ENCODE measurements at regions not wholly inside any gene's neighbourhood (a gene's known extent, or its start where the extent isn't known, plus 50 kb on each side); places are given as distances from the start of the nearest gene placed in this dataset.

DNA sequence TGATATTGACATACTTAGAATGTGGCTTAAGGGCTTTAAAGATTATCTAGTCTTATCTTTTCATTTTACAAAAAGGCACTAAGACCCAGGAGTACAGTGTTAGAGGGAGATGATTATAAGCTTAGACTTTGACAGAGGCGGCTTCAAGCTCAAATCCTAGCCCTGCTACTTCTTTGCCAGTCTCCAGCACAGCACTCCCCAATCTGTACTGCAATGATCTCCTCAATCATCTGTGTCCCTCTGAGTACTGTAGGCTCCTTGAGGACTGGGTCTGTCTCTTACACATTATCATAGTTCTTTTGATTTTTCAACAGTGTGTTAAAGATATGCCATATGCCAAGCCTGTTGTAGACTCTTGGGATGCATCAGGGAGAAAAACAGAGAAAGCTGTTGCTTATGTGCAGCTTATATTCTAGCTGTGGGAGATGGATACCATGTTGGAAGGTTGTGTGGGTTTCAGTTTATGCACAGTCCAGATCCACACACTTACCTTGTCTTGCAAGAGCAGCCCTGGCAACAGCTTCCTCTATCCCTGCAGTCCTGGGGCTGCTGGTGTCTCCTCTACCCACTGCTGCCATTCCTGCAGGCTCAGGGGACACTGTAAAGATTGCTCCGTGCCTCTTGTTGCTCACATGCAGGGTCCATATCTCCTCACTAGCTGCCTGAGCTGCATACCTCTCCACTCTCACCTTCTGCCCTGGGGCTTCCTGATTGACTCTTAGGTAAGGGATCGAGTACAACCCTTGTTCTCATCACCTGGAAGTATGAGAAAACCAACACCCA is 103.9 kb upstream of the TSPAN2 start:
- no peak overlapping the region for H3K27ac Mint-ChIP-seq

DNA sequence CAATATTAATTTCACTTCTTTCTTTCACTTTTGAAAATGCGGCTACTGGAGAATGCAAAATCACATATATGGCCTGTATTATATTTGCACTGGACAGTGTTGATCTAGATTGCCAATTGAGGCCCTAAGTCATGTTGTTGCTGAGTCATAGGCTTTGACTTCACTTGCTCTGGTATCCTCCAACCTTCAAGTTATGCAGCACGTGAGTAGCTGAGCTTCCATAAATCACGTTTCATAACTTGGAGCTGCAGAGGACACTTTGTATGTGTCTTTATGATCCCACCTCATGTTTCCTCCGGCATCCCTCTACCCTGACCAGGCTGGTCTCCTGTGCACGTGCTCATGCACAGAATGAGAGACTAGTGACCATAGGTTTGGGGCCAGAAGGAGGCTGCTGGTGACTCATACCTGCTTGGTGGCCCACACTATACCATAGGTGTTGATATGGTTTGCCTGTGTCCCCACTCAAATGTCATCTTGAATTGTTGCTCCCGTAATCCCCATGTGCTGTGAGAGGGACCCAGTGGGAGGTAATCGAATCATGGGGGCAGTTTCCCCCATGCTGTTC is 103.0 kb upstream of the TSPAN2 start:
- no peaks in the 10 kb centered on the region for H3K36me3 Mint-ChIP-seq
- H3K36me3 ChIP-seq (ENCODE audit: control insufficient read depth in 2 of 3, insufficient read depth in 3 of 3, low read length in 3 of 3) = no peaks in the 10 kb centered on the region
- no peaks in the 10 kb centered on the region for H3K4me1 ChIP-seq (ENCODE audit: control insufficient read depth in 2 of 2, insufficient read depth in 2 of 2, low read length in 2 of 2)
- no peak overlapping the region for H3K4me3 Mint-ChIP-seq
- no peak overlapping the region for H3K4me3 ChIP-seq (ENCODE audit: low read length)
- H3K9me3 ChIP-seq (ENCODE audit: control insufficient read depth in 2 of 3, low read length in 3 of 3) = no peaks in the 10 kb centered on the region
- ATAC-seq (no peak), DNase-seq (no peak)
- CTCF ChIA-PET = no interaction called here
- no peaks in the 10 kb centered on the region for H3K27me3 ChIP-seq (ENCODE audit: control insufficient read depth in 2 of 2, insufficient read depth in 2 of 2, low read length in 2 of 2)
- H3K27ac ChIP-seq (ENCODE audit: low read depth, low read length) = no peak overlapping the region
- no peak overlapping the region for H3K27ac Mint-ChIP-seq
- H3K27me3 Mint-ChIP-seq = peaks cover 5 to 28% (median 19%) of the 10 kb centered on the region in 5 donors
- H3K9me3 Mint-ChIP-seq = no peaks in the 10 kb centered on the region
- POLR2A ChIA-PET = no interaction called here
- intact Hi-C loops (cut with micrococcal nuclease) = no loop called here
- H3K4me1 Mint-ChIP-seq = peaks cover 0 to 3% (median 0%) of the 10 kb centered on the region in 7 donors

More for the DNA sequence above, 103.9 kb upstream of the TSPAN2 start:
- ATAC-seq = no peak
- Histone ChIP-seq H3K4me3 (ENCODE audit: low read length) (no peak overlapping the region), H3K4me1 (ENCODE audit: control insufficient read depth in 2 of 2, insufficient read depth in 2 of 2, low read length in 2 of 2) (no peaks in the 10 kb centered on the region), H3K36me3 (ENCODE audit: control insufficient read depth in 2 of 3, insufficient read depth in 3 of 3, low read length in 3 of 3) (no peaks in the 10 kb centered on the region), H3K27me3 (ENCODE audit: control insufficient read depth in 2 of 2, insufficient read depth in 2 of 2, low read length in 2 of 2) (no peaks in the 10 kb centered on the region), H3K9me3 (ENCODE audit: control insufficient read depth in 2 of 3, low read length in 3 of 3) (no peaks in the 10 kb centered on the region), H3K27ac (ENCODE audit: low read depth, low read length) (no peak overlapping the region)
- DNase-seq = no peak
- H3K9me3 Mint-ChIP-seq = no peaks in the 10 kb centered on the region
- CTCF ChIA-PET = no interaction called here
- POLR2A ChIA-PET = interaction anchor here (1.0 kb wide), 1 partner anchor 15 kb away, joined by 3 read pairs; no protein-coding TSS in a partner anchor
- no peak overlapping the region for H3K4me3 Mint-ChIP-seq
- peaks cover 0 to 3% (median 0%) of the 10 kb centered on the region in 7 donors for H3K4me1 Mint-ChIP-seq
- no peaks in the 10 kb centered on the region for H3K36me3 Mint-ChIP-seq
- intact Hi-C loops (cut with micrococcal nuclease) = no loop called here
- H3K27me3 Mint-ChIP-seq = peaks cover 8 to 33% (median 27%) of the 10 kb centered on the region in 5 donors

DNA sequence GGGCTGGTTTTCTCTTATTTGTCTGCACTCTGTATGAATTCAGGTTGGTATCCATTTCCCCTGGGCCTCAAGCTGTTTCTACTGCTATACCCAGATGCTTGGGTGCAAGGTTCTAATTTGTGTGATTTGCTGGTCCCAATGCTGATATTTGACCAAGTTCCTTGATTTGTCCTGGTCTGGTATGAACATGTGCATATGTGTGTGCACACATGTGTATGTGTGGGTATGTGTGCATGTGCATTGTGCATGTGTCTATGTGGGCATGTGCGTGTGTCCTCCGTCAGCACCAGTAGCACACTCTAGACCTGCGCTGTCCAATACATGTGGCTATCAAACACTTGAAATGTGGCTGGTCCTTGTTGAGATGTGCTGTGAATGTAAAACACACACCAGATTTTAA is 102.4 kb upstream of the TSPAN2 start:
- Histone ChIP-seq H3K4me3 (ENCODE audit: low read length) (no peak overlapping the region), H3K4me1 (ENCODE audit: control insufficient read depth in 2 of 2, insufficient read depth in 2 of 2, low read length in 2 of 2) (no peaks in the 10 kb centered on the region), H3K9me3 (ENCODE audit: control insufficient read depth in 2 of 3, low read length in 3 of 3) (no peaks in the 10 kb centered on the region), H3K27me3 (ENCODE audit: control insufficient read depth in 2 of 2, insufficient read depth in 2 of 2, low read length in 2 of 2) (no peaks in the 10 kb centered on the region), H3K36me3 (ENCODE audit: control insufficient read depth in 2 of 3, insufficient read depth in 3 of 3, low read length in 3 of 3) (no peaks in the 10 kb centered on the region), H3K27ac (ENCODE audit: low read depth, low read length) (no peak overlapping the region)
- Mint-ChIP-seq H3K27me3 (peaks cover 2 to 27% (median 18%) of the 10 kb centered on the region in 5 donors), H3K4me1 (peaks cover 0 to 3% (median 0%) of the 10 kb centered on the region in 7 donors), H3K27ac (no peak overlapping the region), H3K9me3 (no peaks in the 10 kb centered on the region), H3K4me3 (no peak overlapping the region), H3K36me3 (no peaks in the 10 kb centered on the region)
- no peak for ATAC-seq
- DNase-seq = no peak
- POLR2A ChIA-PET = no interaction called here
- CTCF ChIA-PET = no interaction called here
- intact Hi-C loops (cut with micrococcal nuclease) = no loop called here

DNA sequence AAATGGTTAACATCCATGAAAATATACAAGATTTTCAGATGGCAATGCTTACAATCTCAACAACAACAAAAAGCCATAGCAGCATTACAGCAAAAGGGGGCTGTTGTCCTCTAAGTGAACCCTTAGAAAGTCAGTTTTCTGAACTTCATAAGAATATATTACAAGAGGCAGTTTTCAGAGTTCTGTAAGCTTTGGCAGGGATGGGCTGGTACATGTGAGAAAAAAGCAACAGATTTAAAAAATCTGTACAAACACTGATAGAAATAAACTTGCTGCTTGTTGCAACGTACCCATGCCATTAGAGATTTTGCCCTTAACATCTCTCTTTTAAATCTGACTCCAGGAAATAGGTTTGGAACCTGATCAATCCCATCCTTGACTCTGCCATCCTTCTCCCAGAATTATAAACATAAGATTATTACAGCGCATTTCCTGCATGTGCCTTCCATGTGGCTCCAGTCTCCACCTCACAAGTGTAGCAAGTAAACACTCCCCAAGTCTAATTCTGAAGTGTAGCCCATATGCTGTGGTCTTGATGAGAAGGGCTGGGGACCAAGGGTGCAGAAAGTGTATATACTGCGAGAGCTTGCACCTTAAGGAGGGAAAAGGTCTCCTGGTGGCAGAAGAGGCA is 101.4 kb upstream of the TSPAN2 start:
- no peak overlapping the region for H3K4me3 ChIP-seq (ENCODE audit: low read length)
- H3K36me3 ChIP-seq (ENCODE audit: control insufficient read depth in 2 of 3, insufficient read depth in 3 of 3, low read length in 3 of 3) = no peaks in the 10 kb centered on the region
- Mint-ChIP-seq H3K36me3 (no peaks in the 10 kb centered on the region), H3K9me3 (no peaks in the 10 kb centered on the region), H3K4me3 (no peak overlapping the region), H3K27me3 (peaks cover 2 to 27% (median 18%) of the 10 kb centered on the region in 5 donors), H3K27ac (no peak overlapping the region), H3K4me1 (peaks cover 0 to 3% (median 0%) of the 10 kb centered on the region in 7 donors)
- ChIA-PET POLR2A (no interaction called here), CTCF (no interaction called here)
- no peaks in the 10 kb centered on the region for H3K9me3 ChIP-seq (ENCODE audit: control insufficient read depth in 2 of 3, low read length in 3 of 3)
- H3K4me1 ChIP-seq (ENCODE audit: control insufficient read depth in 2 of 2, insufficient read depth in 2 of 2, low read length in 2 of 2) = no peaks in the 10 kb centered on the region
- intact Hi-C loops (cut with micrococcal nuclease) = no loop called here
- H3K27ac ChIP-seq (ENCODE audit: low read depth, low read length) = no peak overlapping the region
- ATAC-seq = no peak
- no peak for DNase-seq
- H3K27me3 ChIP-seq (ENCODE audit: control insufficient read depth in 2 of 2, insufficient read depth in 2 of 2, low read length in 2 of 2) = no peaks in the 10 kb centered on the region

DNA sequence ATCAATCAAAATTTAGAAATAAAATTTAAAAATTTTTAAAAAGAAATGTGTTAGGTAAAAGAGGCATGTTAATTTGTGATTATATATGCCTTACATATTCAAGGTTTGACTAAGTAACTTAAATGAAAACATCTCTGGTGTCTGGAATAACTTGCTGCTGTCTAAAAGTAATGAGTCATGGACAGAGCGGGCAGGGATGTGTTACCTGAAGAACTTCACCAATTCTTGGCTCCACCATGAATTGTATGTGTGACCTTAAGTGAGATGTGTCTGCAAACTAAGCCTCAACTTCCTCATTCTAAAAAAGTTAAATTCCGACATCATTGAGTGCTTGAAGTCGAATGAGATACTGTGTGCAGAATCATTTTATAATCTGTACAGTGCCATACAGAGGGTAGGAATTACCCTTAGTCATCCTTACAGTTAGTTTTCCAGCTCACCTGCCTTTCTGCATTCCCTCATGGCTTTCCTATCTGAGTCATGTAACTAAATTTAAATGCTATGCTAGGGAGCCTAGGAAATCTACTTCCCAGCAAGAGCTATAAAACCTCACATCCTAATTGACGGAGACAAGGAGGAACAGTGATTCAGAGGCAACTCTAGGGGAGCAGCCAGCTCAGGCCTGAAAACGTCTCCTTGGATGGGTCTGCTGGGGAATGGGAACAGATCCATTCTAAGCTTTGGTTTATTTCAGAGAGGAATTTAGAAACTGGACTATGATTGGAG is 100.7 kb upstream of the TSPAN2 start:
- Mint-ChIP-seq H3K4me1 (peaks cover 0 to 7% (median 0%) of the 10 kb centered on the region in 7 donors), H3K27me3 (peaks cover 2 to 25% (median 12%) of the 10 kb centered on the region in 5 donors), H3K36me3 (no peaks in the 10 kb centered on the region), H3K9me3 (no peaks in the 10 kb centered on the region), H3K4me3 (no peak overlapping the region), H3K27ac (no peak overlapping the region)
- Histone ChIP-seq H3K4me1 (ENCODE audit: control insufficient read depth in 2 of 2, insufficient read depth in 2 of 2, low read length in 2 of 2) (no peaks in the 10 kb centered on the region), H3K36me3 (ENCODE audit: control insufficient read depth in 2 of 3, insufficient read depth in 3 of 3, low read length in 3 of 3) (no peaks in the 10 kb centered on the region), H3K9me3 (ENCODE audit: control insufficient read depth in 2 of 3, low read length in 3 of 3) (no peaks in the 10 kb centered on the region), H3K27ac (ENCODE audit: low read depth, low read length) (no peak overlapping the region), H3K4me3 (ENCODE audit: low read length) (no peak overlapping the region), H3K27me3 (ENCODE audit: control insufficient read depth in 2 of 2, insufficient read depth in 2 of 2, low read length in 2 of 2) (no peaks in the 10 kb centered on the region)
- intact Hi-C loops (cut with micrococcal nuclease) = no loop called here
- ChIA-PET CTCF (no interaction called here), POLR2A (no interaction called here)
- ATAC-seq (no peak), DNase-seq (no peak)

DNA sequence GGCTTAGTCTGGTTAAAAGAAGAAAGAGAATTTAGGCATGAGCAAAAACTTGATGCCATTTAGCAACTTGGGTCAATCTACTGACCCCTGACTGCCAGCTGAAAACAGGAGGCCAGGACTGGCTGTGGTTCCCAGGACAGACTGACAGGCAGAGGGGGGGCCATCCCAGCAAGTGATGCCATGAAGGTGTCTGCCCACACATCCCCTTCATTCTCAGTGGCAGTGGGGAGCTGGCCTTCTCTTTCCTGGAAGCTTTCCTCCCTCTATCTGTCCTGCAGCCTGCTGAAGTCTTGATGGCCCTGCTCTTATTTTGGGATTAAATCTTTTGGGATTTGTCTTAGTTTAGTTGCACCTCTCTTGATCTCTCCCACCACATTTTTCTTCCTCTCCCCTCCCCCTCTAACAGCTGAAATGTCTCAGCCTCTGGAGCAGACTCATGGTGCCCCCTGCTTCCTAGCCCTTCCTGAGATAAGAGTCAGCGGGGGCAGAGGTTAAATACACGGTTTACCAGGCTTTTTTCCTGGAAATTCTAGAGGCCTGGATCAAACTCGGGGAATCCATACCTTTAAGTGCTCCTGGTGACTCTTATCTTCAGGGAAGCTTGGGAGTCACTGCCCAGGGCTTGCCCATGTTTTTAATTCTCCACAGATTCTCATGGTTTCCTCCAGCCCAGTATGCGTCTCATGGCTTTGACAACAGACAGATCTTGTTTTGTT is 99.5 kb upstream of the TSPAN2 start:
- H3K36me3 Mint-ChIP-seq = no peaks in the 10 kb centered on the region
- no peaks in the 10 kb centered on the region for H3K9me3 Mint-ChIP-seq
- intact Hi-C loops (cut with micrococcal nuclease) = no loop called here
- CTCF ChIA-PET = no interaction called here
- H3K4me1 ChIP-seq (ENCODE audit: control insufficient read depth in 2 of 2, insufficient read depth in 2 of 2, low read length in 2 of 2) = no peaks in the 10 kb centered on the region
- POLR2A ChIA-PET = no interaction called here
- no peak for DNase-seq
- no peaks in the 10 kb centered on the region for H3K27me3 ChIP-seq (ENCODE audit: control insufficient read depth in 2 of 2, insufficient read depth in 2 of 2, low read length in 2 of 2)
- H3K27ac ChIP-seq (ENCODE audit: low read depth, low read length) = no peak overlapping the region
- H3K9me3 ChIP-seq (ENCODE audit: control insufficient read depth in 2 of 3, low read length in 3 of 3) = no peaks in the 10 kb centered on the region
- no peaks in the 10 kb centered on the region for H3K36me3 ChIP-seq (ENCODE audit: control insufficient read depth in 2 of 3, insufficient read depth in 3 of 3, low read length in 3 of 3)
- no peak overlapping the region for H3K27ac Mint-ChIP-seq
- H3K4me1 Mint-ChIP-seq = peaks cover 0 to 14% (median 0%) of the 10 kb centered on the region in 7 donors
- ATAC-seq = no peak
- peaks cover 0 to 14% (median under 1%) of the 10 kb centered on the region in 5 donors for H3K27me3 Mint-ChIP-seq
- no peak overlapping the region for H3K4me3 Mint-ChIP-seq
- H3K4me3 ChIP-seq (ENCODE audit: low read length) = no peak overlapping the region
